ENCODE measurements at regions not wholly inside any gene's neighbourhood (a gene's known extent, or its start where the extent isn't known, plus 50 kb on each side); places are given as distances from the start of the nearest gene placed in this dataset.
"Not testable (repeated sequence)": the region's sequence is repeated elsewhere in the genome, so short reads cannot be mapped to it uniquely, and the experiment has no call there.

GRCh38 chr2:111376272-111376970, 255.7 kb downstream of the BCL2L11 start:
- intact Hi-C loops (cut with DNase I; ENCODE audit: low total_unique reads); H3K27ac ChIP-seq: not testable (repeated sequence)

GRCh38 chr2:111376971-111377352, 256.2 kb downstream of the BCL2L11 start:
- H3K27ac ChIP-seq; H3K4me1 ChIP-seq; intact Hi-C loops (cut with DNase I; ENCODE audit: low total_unique reads); H3K27me3 ChIP-seq; H3K36me3 ChIP-seq; H3K9me3 ChIP-seq; DNase-seq; H3K4me3 ChIP-seq: not testable (repeated sequence)

More at GRCh38 chr2:111376272-111376970, 255.7 kb downstream of the BCL2L11 start:
- not testable (repeated sequence) for H3K4me3 ChIP-seq, H3K9me3 ChIP-seq, H3K36me3 ChIP-seq, H3K27me3 ChIP-seq, DNase-seq, H3K4me1 ChIP-seq

DNA sequence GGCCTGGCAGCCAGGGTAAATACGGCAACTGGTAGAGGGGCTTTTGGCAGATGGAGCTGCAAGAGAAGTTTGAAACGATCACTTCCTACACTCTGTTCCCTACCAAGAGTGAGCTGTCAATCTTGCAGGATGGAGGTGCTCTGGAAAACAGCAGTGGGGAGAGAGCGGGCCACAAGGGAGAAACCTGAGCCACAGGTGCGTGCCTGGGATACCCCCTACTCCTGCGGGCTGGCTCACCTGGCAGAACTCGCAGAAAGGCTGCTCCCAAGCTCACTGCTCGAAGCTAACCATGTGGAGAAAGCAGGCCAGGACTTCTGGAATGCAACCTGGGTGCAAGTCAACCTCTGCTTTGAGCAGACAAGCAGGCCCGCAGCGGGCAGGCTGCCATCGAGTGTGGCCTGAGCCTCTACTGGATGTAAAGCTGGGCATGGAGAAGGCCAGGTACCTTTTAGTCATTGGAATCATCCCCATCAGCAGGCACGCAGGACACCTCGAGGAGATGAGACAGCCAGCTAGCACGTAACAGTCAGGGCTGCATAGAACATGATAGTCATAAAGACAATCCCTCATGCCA, 256.8 kb downstream of the BCL2L11 start:
- intact Hi-C loops (cut with DNase I; ENCODE audit: low total_unique reads); H3K4me3 ChIP-seq: not testable (repeated sequence)

DNA sequence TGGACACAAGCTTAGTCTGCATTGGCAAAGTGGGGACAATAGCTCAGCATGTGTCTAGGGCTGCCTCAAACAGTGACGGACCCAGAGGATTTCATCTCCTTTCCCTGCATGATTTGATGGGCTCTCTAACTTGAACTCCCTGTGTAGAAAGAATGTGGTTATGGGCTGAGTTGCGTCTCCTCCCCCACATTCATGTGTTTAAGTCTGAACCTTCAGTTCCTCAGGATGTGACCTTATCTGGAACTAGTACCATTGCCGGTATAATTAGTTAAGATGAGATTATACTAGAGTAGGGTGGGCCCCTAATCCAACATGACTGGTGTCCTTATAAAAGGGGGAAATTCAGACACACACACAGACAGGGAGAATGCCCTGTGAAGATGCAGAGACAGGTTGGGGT, 257.6 kb downstream of the BCL2L11 start:
- intact Hi-C loops (cut with DNase I; ENCODE audit: low total_unique reads); H3K9me3 ChIP-seq; H3K27ac ChIP-seq; H3K4me3 ChIP-seq; H3K36me3 ChIP-seq; H3K4me1 ChIP-seq; DNase-seq; H3K27me3 ChIP-seq: not testable (repeated sequence)

More for the DNA sequence above, 256.8 kb downstream of the BCL2L11 start:
- not testable (repeated sequence) for H3K27me3 ChIP-seq, DNase-seq, H3K27ac ChIP-seq, H3K36me3 ChIP-seq, H3K9me3 ChIP-seq, H3K4me1 ChIP-seq

DNA sequence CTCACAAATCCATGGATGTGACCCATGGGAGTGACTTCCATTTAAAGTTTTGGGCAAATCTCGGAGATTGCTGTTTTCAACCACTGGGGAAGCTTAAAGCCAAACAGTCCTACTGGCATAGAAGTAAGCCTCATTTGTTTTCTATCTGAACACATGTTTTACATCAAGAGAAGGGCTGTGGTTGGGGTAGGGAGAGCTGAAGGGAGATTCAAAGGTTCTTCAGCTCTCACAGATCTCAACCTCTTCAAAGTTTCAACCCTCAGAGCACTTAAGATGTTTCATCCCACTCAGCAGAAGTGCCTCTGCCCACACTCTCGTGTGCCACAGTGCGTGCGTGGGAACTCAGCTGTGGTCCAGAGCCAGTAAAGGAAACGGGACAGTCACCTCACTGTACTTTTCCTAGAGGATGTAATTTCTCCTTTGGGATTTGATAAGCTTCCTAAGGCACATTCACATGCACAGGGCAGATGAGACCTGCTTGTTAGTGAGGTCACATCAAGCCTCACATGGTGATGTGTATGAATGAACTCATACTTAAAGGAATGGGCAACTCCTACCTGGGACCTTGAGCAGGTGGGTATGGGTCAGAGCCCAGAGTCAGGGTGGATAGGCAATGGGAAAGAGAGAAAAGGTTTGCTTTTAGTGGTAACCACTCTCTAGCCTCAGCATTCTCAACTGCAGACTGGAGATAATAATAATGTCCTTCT, 260.2 kb downstream of the BCL2L11 start:
- H3K27me3 ChIP-seq; H3K4me3 ChIP-seq; intact Hi-C loops (cut with DNase I; ENCODE audit: low total_unique reads); H3K4me1 ChIP-seq; H3K27ac ChIP-seq; H3K36me3 ChIP-seq; DNase-seq; H3K9me3 ChIP-seq: not testable (repeated sequence)

- DNase-seq; H3K4me1 ChIP-seq; H3K9me3 ChIP-seq; H3K27me3 ChIP-seq; intact Hi-C loops (cut with DNase I; ENCODE audit: low total_unique reads); H3K36me3 ChIP-seq; H3K4me3 ChIP-seq; H3K27ac ChIP-seq: not testable (repeated sequence)
Measured at GRCh38 chr2:111381530-111382306, 261.0 kb downstream of the BCL2L11 start.

GRCh38 chr2:111382507-111382906, 261.8 kb downstream of the BCL2L11 start:
- DNase-seq; H3K4me1 ChIP-seq; H3K9me3 ChIP-seq; intact Hi-C loops (cut with DNase I; ENCODE audit: low total_unique reads); H3K27me3 ChIP-seq; H3K4me3 ChIP-seq; H3K36me3 ChIP-seq; H3K27ac ChIP-seq: not testable (repeated sequence)

DNA sequence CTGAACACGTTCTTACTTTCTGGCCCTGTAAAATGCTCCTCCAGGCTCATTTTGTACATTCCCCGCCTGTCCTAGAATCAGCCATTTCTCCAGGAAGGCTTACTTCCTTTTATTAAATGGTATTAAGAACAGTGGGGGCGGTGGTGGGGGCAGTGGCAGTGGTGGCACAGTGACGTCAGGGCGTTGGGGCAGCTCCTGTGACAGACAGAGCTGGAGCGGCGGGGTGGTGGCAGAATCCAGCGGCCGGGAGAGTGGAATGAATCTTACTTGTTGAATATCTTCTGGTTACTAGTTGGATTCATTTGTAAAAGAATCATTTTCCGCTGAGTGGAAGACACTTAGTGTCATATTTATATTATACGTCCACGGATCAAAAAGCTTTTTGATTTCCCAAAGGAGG, 262.6 kb downstream of the BCL2L11 start:
- H3K4me3 ChIP-seq; DNase-seq; intact Hi-C loops (cut with DNase I; ENCODE audit: low total_unique reads); H3K4me1 ChIP-seq; H3K9me3 ChIP-seq; H3K27me3 ChIP-seq; H3K36me3 ChIP-seq; H3K27ac ChIP-seq: not testable (repeated sequence)

GRCh38 chr2:111385226-111385957, 264.7 kb downstream of the BCL2L11 start:
- DNase-seq; intact Hi-C loops (cut with DNase I; ENCODE audit: low total_unique reads): not testable (repeated sequence)

GRCh38 chr2:111390605-111391004, 269.9 kb downstream of the BCL2L11 start:
- intact Hi-C loops (cut with DNase I; ENCODE audit: low total_unique reads); H3K36me3 ChIP-seq; H3K9me3 ChIP-seq; H3K4me3 ChIP-seq; H3K27ac ChIP-seq; H3K4me1 ChIP-seq; H3K27me3 ChIP-seq; DNase-seq: not testable (repeated sequence)

More at GRCh38 chr2:111385226-111385957, 264.7 kb downstream of the BCL2L11 start:
- not testable (repeated sequence) for H3K27me3 ChIP-seq, H3K9me3 ChIP-seq, H3K4me1 ChIP-seq, H3K36me3 ChIP-seq, H3K4me3 ChIP-seq, H3K27ac ChIP-seq

DNA sequence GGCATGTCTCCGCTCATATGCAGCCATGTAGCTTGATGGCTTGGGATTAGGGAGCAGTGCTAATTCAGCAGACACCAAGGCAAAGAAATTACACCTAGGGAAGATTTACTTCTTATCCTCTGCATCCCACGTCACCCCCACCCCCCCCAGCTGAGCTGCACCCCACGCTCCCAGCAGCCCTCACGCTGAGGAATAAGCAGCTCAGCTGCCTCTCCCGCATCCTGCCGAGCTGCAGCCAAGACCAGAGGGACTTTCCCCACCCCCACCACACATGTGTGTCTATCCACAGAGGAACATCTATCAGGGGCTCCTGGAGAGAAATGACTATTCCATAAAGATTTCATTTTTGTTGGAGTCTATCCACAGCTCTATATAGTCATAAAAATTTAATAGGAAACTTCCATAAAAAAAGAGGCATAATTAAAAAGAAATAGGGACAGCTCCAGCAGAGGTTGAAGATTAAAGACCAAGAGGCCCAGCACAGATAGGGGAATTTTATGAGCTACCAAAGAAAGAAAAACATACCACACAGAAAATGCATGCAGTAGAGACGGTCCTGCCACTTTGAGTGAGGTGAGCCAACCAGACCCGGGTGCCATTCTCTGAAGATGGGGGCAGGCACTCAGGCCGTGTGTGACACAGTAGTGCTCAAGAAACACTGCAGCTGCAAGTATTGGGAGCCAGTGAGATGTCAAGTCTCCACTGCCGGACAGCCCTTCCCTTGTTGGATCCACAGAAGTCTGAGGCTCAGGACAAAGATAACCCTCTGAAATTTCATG, 274.8 kb downstream of the BCL2L11 start:
- DNase-seq; intact Hi-C loops (cut with DNase I; ENCODE audit: low total_unique reads); H3K9me3 ChIP-seq; H3K27me3 ChIP-seq; H3K4me1 ChIP-seq; H3K36me3 ChIP-seq; H3K4me3 ChIP-seq; H3K27ac ChIP-seq: not testable (repeated sequence)

DNA sequence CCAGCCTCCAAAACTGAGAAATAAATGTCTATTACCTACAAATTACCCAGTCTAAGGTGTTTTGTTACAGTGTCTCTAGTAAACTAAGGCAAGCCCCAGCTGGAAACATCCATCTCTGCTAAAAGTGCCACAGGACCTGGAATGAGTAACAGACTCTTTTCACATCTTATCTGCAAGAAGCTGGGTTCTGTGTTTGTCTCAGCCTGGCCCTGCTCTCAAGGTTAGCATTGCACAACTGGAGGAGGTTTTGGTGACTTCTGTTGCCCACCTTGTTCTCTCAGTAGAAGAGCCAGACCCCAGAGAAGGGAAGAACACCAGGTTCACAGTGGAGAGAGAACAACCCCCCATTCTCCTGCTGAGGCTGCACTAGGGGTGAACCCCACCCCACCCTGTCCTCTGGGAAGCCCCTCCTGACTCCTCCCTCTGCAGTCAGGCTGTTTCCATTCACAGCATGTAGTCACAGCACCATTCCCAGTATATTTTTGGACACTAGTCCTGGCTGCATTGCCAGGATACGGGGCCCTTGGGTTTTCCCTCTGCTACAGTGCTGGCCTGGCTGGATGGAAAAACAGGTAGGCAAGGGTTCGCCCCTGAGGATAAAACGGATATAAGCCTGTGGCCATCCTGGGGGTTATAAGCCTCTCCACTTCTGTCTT, 280.0 kb downstream of the BCL2L11 start:
- H3K27me3 ChIP-seq; H3K36me3 ChIP-seq; H3K4me3 ChIP-seq; H3K27ac ChIP-seq; intact Hi-C loops (cut with DNase I; ENCODE audit: low total_unique reads); H3K9me3 ChIP-seq; DNase-seq; H3K4me1 ChIP-seq: not testable (repeated sequence)

Measured in tibial artery (tissue), 4 donors.